ENCODE measurements at regions not wholly inside any gene's neighbourhood (a gene's known extent, or its start where the extent isn't known, plus 50 kb on each side); places are given as distances from the start of the nearest gene placed in this dataset.

DNA sequence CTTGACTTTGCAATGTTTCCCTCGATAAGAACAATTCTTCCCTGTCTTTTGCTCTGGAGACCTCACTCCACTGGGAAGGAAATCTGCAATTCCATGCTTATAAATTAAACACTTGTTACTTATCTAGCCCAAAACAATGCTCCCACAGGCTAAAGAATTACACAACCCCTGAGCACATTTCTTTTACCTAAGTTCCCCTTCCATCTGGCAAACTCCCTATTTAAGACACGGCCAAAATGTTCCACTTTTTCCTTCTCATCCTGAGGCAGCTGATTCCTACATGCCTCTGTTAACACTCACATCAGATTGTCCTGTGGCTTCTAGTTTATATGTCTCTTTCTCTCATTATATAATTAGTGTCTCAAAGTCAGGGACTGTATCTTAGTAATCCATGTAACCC is 211.7 kb downstream of the COX18 start:
- TF ChIP-seq POLR2A (IDR thresholded peaks at IDR 0.05): no peak
- TF ChIP-seq POLR2AphosphoS5 (IDR thresholded peaks at IDR 0.05): no peak
- TF ChIP-seq EP300 (IDR thresholded peaks at IDR 0.05): no peak
- TF ChIP-seq, protein P1, sequence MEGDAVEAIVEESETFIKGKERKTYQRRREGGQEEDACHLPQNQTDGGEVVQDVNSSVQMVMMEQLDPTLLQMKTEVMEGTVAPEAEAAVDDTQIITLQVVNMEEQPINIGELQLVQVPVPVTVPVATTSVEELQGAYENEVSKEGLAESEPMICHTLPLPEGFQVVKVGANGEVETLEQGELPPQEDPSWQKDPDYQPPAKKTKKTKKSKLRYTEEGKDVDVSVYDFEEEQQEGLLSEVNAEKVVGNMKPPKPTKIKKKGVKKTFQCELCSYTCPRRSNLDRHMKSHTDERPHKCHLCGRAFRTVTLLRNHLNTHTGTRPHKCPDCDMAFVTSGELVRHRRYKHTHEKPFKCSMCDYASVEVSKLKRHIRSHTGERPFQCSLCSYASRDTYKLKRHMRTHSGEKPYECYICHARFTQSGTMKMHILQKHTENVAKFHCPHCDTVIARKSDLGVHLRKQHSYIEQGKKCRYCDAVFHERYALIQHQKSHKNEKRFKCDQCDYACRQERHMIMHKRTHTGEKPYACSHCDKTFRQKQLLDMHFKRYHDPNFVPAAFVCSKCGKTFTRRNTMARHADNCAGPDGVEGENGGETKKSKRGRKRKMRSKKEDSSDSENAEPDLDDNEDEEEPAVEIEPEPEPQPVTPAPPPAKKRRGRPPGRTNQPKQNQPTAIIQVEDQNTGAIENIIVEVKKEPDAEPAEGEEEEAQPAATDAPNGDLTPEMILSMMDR (IDR thresholded peaks at IDR 0.05): no peak
- Histone ChIP-seq H3K9me3 (no peaks in the 10 kb centered on the region), H3K27ac (no peak overlapping the region), H3K4me1 (no peaks in the 10 kb centered on the region), H3K27me3 (no peaks in the 10 kb centered on the region), H3K36me3 (no peaks in the 10 kb centered on the region), H3K4me3 (no peak overlapping the region)
- DNase-seq: no peak
- WGBS, 5 donors: 45 to 58% (median 47%) methylated on average over 2 of the region's 2 CpGs
- intact Hi-C loops (cut with DNase I; ENCODE audit: low total_unique reads): no loop called here

DNA sequence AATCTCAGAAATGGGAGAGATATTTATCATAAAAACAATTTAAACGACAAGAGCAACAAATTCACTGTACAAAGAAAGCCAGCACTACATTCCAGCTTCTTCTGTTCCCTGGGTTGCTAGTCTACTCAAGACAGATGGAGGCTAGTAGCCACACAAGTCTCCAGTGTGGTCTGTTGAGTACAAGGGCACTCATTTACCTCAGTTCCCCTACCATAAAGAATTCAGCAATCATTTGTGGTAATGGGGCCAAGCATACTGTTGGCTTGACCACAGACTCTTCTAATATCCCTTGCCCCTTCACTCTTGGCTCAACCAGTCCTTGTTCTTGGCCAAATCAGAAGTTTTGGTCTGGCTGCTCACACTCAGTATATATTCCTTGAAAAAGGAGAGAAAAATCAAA is 212.3 kb downstream of the COX18 start:
- no peak overlapping the region for H3K27ac ChIP-seq
- intact Hi-C loops (cut with DNase I; ENCODE audit: low total_unique reads): no loop called here
- H3K4me1 ChIP-seq: no peaks in the 10 kb centered on the region
- no peak for DNase-seq
- no peaks in the 10 kb centered on the region for H3K27me3 ChIP-seq
- no peaks in the 10 kb centered on the region for H3K9me3 ChIP-seq
- no peaks in the 10 kb centered on the region for H3K36me3 ChIP-seq
- WGBS, 5 donors: 43 to 100% (median 73%) methylated on average over 1 of the region's 1 CpG
- TF ChIP-seq, protein P1 (IDR thresholded peaks at IDR 0.05): no peak
- TF ChIP-seq EP300 (IDR thresholded peaks at IDR 0.05) (no peak), POLR2A (IDR thresholded peaks at IDR 0.05) (no peak), POLR2AphosphoS5 (IDR thresholded peaks at IDR 0.05) (no peak)
- no peak overlapping the region for H3K4me3 ChIP-seq

DNA sequence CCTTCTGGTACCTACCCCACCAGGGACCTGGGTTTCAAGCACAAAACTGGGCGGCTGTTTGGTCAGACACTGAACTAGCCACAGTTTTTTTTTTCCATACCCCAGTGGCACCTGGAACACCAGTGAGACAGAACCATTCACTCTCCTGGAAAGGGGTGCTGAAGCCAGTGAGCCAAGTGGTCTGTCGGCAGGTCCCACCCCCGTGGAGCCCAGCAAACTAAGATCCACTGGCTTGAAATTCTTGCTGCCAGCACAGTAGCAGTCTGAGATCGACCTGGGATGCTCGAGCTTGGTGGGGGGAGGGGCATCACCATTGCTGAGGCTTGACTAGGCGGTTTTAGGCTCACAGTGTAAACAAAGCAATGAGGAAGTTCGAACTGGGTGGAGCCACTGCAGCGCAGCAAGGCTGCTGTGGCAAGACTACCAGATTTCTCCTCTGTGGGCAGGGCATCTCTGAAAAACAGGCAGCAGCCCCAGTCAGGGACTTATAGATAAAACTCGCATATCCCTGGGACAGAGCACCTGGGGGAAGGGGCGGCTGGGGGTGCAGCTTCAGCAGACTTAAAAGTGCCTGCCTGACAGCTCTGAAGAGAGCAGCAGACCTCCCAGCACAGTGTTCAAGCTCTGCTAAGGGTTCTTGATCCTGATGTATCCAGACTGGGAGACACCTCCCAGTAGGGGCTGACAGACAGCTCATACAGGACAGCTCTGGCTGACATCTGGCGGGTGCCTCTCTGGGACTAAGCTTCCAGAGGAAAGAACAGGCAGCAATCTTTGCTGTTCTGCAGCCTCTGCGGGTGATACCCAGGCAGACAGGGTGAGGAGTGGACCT is 223.0 kb downstream of the COX18 start:
- intact Hi-C loops (cut with DNase I; ENCODE audit: low total_unique reads): no loop called here
- TF ChIP-seq POLR2AphosphoS5 (IDR thresholded peaks at IDR 0.05): no peak
- TF ChIP-seq EP300 (IDR thresholded peaks at IDR 0.05): no peak
- no peak for TF ChIP-seq POLR2A (IDR thresholded peaks at IDR 0.05)
- TF ChIP-seq, protein P1 (IDR thresholded peaks at IDR 0.05): no peak
- Histone ChIP-seq H3K27me3 (no peaks in the 10 kb centered on the region), H3K36me3 (no peaks in the 10 kb centered on the region), H3K27ac (no peak overlapping the region), H3K9me3 (peaks cover 0 to 6% (median 2%) of the 10 kb centered on the region in 4 donors), H3K4me1 (no peaks in the 10 kb centered on the region), H3K4me3 (no peak overlapping the region)
- 50 to 67% (median 56%) methylated on average over 8 to 12 of the region's 12 CpGs for WGBS, 5 donors
- DNase-seq: no peak

DNA sequence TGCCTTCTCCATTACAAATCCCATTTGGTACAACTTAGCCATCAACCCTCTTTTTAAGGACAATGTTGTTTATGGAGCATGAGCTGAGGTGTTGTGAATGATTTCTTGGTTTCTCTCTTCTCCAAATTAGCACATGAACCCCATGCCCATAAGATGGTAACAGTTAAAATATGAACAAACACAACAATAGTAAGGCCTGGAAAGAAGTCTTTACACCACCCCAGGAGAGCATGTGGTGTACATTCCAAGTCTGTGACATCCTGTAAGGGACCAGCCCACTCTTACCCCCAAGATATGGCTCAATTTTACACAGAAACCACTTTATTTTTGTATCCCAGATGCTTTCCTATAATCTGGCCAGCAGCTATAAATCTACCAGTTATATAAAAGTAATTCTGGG is 226.1 kb downstream of the COX18 start:
- no peak overlapping the region for H3K4me3 ChIP-seq
- H3K9me3 ChIP-seq: peaks cover 0 to 6% (median 2%) of the 10 kb centered on the region in 4 donors
- no peak overlapping the region for H3K27ac ChIP-seq
- intact Hi-C loops (cut with DNase I; ENCODE audit: low total_unique reads): no loop called here
- H3K4me1 ChIP-seq: no peaks in the 10 kb centered on the region
- TF ChIP-seq EP300 (IDR thresholded peaks at IDR 0.05) (no peak), POLR2AphosphoS5 (IDR thresholded peaks at IDR 0.05) (no peak)
- TF ChIP-seq, protein P1 (IDR thresholded peaks at IDR 0.05): no peak
- no peaks in the 10 kb centered on the region for H3K27me3 ChIP-seq
- H3K36me3 ChIP-seq: no peaks in the 10 kb centered on the region
- DNase-seq: no peak

All from stomach (tissue), 8 donors.